HG03108 (cell line): ENCODE measurements at regions not wholly inside any gene's neighbourhood (a gene's known extent, or its start where the extent isn't known, plus 50 kb on each side); places are given as distances from the start of the nearest gene placed in this dataset.

Source experiments
- ATAC-seq: cut with Tn5 transposase; IDR thresholded peaks from one replicate; pipeline ENCODE4 v1.9.1; 2021; ENCODE audit warnings: moderate library complexity; ENCODE audit not compliant: unreplicated experiment

DNA sequence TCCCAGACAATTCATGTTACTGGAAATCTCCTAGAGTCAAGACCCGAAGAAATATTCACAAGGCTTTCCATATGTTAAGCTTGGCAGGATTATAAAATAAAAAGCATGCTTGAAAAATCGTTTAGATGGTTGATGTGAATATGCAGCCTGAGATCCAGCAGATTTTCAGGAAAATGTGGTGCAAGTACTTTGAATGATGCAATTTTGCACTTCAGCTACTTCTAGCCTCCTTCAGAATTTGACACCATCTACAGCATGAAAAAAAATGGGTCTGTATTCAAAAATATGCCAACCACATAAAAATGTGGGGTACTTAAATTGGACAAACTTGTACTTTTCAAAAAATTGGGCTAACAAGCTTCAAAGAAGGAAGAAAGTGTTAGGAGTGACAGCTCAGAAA lies 340.6 kb upstream of the DCC start:
- ATAC-seq: no peak

DNA sequence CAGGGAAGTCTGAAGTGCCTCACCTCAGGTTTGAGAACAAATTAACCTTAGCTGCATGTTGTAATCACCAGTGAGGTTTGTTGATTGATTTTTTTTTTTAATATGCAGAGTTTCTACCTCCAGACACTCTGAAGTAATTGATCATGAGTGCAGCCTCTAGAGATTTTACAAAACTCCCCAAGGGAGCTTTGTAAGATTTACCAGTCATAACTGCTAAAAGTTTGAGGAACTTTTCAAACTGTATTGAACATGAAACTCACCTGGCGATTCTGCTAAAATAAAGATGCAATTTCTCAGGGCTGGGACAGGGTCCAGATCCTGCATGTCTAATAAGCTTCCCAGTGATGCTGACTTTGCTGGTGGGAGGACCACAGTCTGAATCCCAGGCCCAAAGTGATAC lies 339.6 kb upstream of the DCC start:
- no peak for ATAC-seq

DNA sequence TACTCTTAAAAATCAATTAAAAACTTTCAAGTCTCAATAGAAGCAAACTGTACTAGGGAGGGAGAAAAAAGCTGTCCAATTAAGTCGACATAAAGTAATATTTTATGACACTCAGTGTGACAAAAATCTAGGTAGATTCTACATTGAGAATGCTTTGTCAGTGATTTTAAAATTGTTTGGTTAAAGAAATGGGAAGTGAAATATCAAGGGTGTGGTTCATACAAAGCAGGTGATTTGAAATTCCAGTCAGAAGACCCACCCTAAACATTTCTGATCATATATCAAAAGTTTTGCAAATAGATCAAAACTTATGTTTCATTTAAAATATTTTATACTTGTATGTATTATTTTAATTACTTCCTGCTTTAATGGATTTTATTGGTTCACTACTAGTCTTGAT lies 338.9 kb upstream of the DCC start:
- no peak for ATAC-seq

DNA sequence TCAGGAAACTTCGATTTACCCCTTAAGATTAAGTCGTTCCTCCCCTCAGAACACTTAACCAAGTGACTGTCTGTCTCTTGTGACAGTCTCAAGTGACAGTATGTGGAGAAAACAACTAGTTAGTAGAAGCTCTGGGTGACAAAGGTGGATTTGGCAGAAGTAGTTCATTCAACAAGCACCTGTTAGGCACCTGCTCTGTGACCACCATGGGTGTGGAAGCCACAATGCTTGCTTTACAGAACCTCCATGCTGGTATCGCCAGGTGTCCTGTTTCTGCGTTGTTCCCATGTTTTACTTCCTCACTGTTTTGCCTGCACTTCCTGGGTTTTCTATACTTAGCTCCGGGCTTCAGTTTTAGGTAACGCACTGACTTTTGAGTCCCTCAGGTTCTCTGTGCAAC lies 337.4 kb upstream of the DCC start:
- ATAC-seq: no peak

DNA sequence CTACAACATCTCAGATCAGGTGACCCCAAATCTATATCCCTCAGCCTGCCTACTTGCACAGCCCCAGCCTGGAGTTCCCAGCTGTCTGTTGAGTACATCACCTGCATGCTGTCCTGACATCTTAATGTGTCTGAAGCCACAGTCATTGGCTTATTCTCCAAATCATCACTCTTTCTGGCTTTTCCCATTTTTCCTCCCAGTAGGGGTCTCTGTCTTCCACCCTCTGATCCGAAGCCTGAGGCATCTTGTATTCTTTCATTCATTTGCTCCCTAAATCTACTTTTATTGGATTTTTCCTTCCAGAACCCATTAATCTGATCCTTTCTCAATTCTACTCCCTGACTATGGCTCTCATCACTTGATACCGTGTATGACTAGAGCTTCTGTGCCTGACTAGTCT lies 332.9 kb upstream of the DCC start:
- no peak for ATAC-seq

DNA sequence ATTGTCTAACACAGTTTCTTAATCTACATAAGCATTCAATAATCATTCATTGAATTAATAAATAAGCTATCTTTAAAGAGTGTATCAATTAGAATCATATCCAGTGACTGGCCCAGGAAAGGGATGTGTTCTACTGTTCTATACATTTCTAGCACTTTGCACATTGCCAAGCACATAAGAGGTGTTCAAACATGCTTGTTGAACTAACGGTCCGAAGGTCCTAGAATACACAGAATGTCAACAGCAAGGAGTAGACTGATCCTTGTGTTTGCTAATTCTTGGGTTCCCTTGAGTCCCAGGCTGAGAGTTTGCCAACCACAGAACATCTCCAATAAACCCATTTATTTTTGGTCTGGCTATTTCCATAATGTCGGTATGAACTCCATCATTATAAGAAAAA lies 331.7 kb upstream of the DCC start:
- no peak for ATAC-seq

DNA sequence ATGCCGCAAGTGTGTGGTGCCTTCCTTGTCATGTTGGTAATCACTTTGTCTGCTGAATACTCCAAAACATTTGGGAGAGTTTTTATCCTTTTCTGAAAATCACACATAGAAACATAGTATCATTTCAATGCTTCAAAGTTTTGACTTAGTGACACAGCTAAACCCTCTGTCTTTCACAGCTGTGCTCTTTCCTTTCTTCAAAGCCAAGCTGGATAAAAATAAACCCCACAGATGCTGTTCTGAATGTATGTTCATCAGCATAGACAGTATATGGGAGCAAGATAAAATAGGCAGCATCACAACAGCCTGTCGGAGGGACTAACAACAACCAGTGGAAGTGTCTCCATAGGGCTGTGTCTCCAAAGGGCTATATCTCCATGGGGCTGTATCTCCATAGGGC lies 331.3 kb upstream of the DCC start:
- ATAC-seq: no peak

DNA sequence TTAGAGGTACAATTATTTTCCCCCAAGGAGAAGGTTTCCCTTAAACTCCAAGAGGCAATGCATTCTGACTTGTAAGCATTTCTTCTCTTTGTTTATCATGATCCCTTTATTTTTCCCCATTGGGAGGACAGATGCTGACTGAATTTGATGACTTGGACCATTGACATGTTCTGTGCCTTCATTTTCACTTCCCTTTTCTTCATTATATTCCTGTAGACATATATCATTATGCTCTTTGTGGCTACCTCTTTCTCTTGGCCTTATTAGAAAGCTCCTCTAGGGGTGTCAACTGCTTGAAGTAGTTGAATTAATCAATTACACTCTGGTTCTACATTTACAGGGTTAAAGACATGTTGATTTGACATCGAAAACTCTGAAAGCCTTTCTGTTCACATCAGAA lies 330.0 kb upstream of the DCC start:
- no peak for ATAC-seq

DNA sequence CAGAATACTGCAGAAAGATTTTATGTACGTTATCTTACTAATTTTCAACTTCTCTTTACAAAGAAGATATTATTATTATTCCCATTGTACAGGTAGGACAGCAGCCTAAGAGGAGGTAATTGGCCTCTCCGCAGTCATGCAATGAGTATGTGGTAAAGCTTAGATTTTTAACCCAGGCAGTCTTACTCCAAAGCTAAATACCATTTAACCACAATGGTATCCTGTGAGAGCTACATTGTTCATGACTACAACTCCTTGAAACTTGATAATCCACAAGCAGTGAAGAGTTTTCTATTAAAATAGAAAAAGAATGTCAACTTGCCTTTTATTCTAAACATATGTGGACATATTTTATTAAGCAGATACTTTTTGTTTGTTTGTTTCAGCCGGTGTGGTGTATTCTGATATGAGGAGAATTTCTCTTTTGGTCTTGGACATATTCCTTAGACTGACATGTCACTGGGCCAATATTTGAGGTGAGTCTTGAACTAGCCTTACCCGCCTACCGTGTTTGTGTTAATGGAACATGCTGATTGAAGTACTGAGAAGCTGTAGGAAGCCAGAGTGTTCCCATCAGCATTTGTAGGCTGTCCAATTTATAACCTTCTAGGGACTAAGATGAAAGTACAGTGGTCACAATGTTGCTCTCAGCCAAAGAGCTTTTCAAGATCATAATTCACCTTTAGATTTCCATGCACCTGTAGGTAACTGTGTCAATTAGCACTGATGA lies 293.9 kb upstream of the DCC start:
- ATAC-seq: no peak

DNA sequence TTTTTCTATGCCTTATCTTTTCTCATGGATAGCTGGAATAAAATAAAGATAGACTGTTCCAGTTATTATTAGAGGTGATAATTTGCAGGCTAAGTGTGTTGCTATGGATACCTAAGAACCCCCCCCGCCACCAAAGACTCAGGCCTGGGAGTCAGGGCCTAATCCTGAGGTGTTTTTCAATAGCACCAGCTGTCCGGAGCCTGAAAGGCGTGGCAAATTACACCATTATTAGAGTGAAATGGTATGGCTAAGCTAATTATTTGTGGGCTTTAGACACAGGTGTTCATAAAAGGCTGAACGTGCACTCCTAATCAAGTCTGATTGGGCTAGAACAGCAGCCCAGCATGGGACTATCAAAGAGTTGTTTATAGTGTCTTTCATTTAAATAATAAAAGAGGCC lies 293.2 kb upstream of the DCC start:
- ATAC-seq: no peak

DNA sequence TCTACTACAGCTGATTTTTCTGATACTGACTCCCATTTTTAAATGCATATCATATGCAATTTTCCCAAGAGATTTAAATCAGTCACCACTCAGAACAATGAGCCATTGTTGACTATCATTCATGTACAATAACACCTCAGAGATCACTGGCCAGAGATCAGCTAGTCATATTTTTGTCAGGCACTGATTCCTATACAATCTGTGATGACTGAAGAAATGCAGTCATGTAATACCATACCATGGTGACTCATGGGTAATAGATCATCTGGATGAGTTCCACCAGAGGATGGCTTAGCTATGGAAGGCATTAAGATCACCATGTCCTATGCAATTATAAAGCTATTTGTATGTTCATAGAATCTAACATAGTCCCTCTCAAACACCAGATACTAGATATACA lies 285.7 kb upstream of the DCC start:
- ATAC-seq: no peak

DNA sequence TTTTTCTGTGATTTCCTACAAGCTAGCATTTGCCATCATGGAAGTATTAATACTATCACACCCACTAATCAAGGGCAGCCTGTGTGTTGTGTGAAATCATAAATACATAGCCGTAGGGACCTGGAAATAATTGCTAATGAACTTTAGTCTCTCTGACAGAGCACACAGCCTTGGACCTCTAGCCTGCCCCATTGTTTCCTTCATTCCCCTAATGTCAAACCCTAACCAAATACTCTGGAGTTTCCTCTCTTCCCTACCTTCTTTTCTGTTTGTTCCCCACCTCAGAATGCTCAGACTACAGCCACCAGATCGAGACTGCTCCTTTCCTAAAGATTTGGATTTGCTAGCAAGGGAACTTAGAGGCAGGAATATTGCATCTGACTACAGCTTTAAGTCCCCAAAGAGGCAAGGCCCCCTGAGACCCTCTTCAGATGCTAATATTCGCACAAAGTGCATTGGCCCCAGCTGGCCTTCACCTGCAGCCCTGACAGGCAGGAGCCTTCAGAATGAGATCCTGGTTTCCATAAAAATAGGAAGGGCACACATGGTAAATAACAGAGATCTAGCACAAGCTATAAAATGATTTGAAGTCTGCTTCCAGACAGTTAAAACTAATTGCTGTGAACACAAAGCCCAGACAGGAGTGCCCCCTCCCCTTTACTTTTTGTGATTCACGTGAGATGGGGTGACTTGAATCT lies 279.2 kb upstream of the DCC start:
- no peak for ATAC-seq

DNA sequence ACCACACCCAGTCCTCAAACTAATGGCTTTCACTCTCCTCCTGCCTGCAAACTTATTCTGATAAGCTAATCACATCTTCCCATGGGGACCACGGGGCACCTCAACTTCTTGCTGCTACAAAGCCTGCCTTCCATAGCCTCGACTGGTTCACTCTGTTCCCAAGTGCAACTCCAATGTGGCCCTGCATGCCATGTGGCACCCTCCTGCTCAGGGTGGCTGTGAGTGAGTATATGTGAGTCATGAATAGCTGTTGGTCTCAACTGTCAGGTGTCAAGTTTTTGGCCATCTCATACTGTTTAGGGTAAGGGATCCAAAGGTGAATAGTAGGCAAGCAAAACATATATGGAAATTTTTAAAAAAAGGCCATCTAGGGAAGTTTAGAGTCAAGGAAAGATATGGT lies 276.1 kb upstream of the DCC start:
- no peak for ATAC-seq

DNA sequence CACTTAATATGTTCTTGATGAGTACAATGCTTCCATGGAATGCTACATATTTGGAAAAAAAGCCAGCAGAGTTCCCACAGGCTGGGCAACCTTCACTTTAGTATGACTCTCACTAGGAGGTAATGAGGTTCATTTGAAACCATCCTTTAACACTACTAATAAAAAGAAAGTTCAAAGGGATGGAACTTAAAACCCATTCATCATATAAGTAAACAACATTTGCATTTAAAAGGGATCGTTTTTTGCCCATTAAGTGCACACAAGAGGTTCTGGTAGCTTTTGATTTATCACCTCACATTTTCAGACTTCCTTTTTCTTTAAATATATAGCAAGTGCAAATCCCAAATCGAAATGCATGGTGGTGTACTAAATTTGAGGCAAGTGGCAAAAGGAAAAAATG lies 270.8 kb upstream of the DCC start:
- no peak for ATAC-seq

DNA sequence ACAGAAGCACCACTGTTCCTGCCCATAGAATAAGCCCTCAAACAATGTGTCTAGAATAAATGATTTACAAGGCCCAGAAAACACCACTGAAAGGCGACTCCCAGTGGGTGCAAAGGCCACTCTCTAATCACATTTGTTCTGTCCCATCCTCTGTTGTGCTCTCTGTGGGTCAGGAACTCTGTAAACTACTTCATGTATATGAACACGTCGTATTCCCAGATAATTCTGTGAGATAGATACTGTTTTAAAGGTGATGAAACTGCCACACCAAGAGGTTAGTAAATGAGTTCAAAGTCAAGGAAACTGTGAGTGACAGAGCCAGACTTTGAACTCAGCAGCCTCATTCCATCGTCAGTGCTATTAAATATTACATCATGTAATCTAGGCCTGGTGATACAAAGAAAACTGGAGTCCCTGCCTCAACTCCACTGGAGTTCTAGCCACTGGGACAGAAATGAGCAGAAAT lies 269.7 kb upstream of the DCC start:
- ATAC-seq: no peak

DNA sequence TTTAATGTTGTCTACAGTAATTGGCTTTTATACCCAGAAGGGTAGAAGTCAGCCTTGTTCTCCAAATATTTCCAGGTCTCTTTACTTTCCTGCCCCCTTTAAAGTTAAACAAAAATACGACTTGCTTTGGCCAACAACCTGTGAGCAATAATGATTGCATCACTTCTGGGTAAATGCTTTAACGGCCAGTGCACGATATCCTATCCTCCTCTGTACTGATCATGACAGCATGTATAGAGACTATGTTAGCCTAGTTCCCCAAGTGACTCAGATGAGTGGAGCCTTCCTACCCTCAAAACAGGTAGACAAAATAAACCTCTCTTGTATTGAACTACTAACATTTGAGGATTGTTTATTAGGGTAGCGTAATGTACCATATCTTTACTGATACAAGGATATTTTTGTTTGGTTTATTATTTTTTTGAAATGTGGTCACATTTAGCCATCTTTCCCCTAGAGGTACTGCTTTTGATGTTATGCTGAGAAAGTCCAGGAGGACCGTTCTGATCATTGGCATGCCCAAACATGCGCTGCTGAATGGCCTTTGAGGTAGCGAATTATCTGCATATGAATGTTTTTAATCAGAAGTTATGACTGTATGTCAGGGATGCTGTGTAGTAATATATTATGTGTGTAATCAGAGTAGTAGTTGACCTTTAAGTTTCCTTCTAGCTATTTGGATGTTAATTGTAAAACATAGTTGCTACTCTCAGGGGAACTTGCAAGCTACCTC lies 262.6 kb upstream of the DCC start:
- no peak for ATAC-seq

DNA sequence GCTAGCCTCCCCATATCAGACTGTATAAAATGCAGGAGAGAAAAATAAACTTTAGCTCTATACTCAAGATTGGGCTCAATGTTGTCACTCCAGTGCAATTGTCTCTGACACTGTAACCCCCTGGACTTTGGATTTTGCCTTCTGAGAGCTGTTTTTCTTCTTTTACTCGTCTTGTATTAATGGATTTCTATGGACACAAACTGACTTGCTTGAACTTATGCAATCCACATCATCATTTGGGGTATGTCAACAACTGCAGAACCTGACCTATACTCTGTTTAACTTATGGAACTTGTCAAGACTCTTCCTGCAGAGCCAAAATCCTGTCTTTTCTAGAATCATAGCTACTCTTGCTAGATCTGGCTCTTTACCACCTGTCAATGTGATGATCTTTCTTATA lies 257.8 kb upstream of the DCC start:
- ATAC-seq: no peak

DNA sequence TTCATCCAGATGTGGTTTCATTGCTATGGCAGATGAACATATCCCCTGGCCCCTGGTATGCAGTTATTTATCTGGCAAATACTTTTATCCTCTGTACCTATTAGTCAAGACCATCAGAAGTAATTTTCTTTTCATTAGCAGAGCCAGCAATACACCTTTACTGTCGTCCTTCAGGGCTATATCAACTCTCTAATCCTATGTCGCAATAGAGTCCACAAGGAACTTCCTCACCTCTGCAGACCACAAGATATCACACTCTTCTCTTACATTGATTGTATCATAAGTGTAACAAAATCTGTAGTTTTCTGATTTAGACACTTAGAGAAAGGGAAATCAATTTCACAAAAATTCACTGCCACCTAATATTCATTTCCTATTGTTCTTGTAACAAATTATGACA lies 252.9 kb upstream of the DCC start:
- ATAC-seq: no peak

DNA sequence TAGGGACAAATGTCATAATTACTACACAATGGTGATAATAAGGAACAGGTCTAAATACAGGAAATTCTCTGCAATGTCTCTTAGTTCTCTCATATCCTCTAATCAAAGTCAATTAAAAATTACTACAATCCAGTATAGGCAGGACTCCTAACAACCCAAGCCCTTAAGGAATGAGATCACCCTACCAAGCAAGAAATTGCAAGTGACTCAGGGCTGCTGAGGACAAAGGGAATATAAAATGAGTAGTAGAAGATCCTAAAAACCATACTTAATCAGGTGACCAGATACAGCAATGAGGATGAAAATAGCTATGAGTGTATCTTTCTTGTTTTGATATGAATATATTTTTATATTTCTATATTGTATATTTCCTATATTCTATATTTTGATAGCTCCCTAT lies 250.0 kb upstream of the DCC start:
- ATAC-seq: no peak

DNA sequence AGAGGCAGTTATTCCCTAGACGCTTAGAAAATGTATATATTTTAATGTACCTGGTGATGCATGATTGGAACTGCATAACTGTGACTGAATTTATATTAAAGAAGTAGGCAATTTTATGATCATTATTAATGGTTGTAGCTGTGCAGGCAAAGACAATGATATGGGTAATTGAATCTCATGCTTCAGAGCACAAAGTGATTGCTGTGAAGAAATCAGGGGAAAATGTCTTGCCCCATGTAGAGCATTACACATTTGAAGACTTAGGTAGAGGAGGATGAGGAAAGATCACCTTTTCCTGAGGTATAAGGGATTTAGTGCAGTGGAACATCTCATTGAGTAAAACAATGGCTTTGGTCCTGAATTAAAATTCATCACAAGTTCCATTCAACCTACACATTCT lies 246.8 kb upstream of the DCC start:
- no peak for ATAC-seq

DNA sequence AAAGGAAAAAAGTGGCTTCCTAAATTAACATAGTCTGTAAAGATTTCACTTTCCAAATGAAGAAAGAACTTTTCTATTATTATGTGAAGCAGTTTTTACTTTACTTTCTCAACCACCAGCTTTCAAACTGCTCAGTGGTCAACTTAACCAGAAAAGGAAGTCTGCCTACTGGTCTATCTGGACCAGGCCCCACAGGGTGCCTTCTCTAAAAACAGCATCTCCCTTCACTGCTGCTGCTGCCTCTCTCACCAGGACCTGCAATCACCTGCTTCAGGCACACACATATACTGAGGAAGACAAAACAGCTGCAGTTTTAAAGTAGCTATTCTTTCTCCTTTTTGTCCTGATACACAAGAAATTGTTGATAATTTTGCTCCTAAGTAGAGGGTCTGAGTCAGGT lies 221.3 kb upstream of the DCC start:
- ATAC-seq: no peak

DNA sequence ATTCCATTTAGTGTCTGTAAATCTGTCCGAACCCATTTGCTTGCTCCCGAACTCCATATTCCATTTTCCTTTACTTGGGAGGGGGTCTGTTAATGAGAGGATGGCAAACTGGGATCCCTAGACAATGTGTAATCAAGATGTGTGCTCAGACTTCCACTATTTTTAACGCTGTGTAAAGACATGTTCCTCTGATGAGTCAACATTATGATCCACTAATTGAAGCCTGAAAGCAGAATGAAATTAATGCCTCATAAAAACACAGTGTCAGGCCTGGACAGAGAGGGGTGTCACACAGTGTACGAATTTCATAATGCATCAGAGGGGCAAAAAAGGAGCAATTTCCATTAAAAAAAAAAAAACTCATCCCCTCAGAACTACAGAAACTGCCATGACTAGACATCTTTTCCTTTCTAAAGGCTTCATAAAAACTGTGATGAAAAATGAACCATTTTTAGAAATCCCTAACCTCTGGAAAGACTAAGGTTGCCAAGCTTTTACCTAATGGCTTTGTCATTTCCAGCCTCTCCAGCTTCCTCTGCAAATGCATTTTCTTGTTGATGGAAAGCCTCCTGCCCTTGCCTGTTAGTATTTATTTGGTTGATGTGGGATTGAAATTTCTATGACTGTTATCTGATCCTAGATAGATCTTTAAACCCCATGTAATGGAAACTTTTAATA lies 209.2 kb upstream of the DCC start:
- no peak for ATAC-seq
